ENCODE measurements at regions not wholly inside any gene's neighbourhood (a gene's known extent, or its start where the extent isn't known, plus 50 kb on each side); places are given as distances from the start of the nearest gene placed in this dataset.

DNA sequence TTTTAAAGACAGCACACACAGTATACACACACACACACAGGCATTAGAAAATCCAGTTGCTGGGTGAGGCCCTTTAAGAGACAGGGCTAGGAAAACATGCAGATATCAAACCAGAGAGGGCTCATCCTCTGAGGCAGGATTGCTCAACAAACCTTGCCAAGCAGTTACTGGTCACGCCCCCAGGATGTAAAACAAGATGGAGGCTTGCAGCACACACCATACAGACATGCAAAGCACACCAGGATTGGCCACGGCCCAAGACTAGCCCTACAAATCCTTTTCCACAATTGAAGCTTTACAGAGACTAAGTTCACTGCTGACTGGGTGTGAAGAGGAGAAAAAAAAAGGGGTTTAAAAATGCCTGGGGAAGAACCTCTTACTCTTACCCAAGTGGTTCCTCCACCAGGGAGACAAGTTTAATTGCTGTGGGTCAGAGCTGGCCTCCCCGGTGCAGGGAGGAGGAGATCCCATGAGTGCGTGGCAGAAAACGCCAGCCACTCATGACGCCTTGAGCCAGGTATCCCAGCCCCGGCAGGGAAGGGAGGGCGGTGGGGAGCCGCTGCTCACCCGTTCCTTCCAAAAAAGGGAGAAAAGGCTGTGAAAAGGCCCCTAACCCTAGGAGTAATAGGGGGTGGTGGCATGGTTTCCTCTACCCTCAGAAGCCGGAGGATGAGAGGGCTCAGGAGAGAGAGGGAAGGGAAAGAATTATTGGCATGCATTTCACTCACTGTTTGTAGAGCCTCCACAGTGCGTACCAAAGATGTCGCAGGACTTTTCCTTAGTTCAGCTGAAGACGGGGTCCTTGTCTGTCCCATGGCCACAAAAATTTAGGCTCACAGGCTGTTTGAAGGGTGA lies 594.6 kb upstream of the ZP4 start:
- TF ChIP-seq POLR2AphosphoS5 (IDR thresholded peaks at IDR 0.05; ENCODE audit: borderline replicate concordance, low read depth, low read length) (peak; percentile 80), EZH2 (IDR thresholded peaks at IDR 0.05) (no peak)

All from SK-N-MC (cell line).